Body of pancreas (tissue), 4 donors: ENCODE measurements at regions not wholly inside any gene's neighbourhood (a gene's known extent, or its start where the extent isn't known, plus 50 kb on each side); places are given as distances from the start of the nearest gene placed in this dataset.

Source experiments
- ATAC-seq: fragments of 150-250 bp; one replicate; pipeline ENCODE4 v1.9.1; 2016
- DNase-seq, 4 donors: peaks; one replicate each; pipeline ENCODE4 v3.0.0-alpha.2; 2019
- H3K27ac ChIP-seq, 4 donors: fragments of 200-600 bp; sonication (generic); 1 replicate in 3 of 4; 2 replicates in 1 of 4; pipeline versions ENCODE4 v1.5.1 to v1.6.1; 2016 to 2019; ENCODE audit warnings: mild to moderate bottlenecking in 1 of 4, mixed read lengths in 1 of 4, moderate library complexity in 1 of 4
- H3K27me3 ChIP-seq, 2 donors: fragments of 200-600 bp; sonication (generic); one replicate each; pipeline ENCODE4 v1.6.0; 2016; ENCODE audit warnings: mild to moderate bottlenecking in 1 of 2
- H3K36me3 ChIP-seq, 2 donors: fragments of 200-600 bp; sonication (generic); replicated peaks in 1 of 2; 2 replicates each; pipeline ENCODE4 v1.5.1; 2016; ENCODE audit warnings: low read depth in 2 of 2; ENCODE audit not compliant: insufficient read depth in 1 of 2
- H3K4me1 ChIP-seq: fragments of 200-600 bp; sonication (generic); one replicate; pipeline ENCODE4 v1.6.0; 2016
- H3K4me3 ChIP-seq, 2 donors: fragments of 200-600 bp; sonication (generic); 1 replicate in 1 of 2; 2 replicates in 1 of 2; pipeline ENCODE4 v1.5.1; 2016 to 2019
- H3K9me3 ChIP-seq, 3 donors: fragments of 200-600 bp; sonication (generic); 1 replicate in 2 of 3; 2 replicates in 1 of 3; pipeline ENCODE4 v1.5.1; 2016
- CTCF ChIP-seq, 7 experiments: fragments of 450-650 bp in 4 of 7; fragments of 200-600 bp in 3 of 7; sonication (generic) in 3 of 7; IDR thresholded peaks; one replicate each; pipeline ENCODE4 v1.5.1; 2016 to 2019; ENCODE audit warnings: antibody characterized with exemption in 7 of 7
- POLR2A ChIP-seq, 3 donors: fragments of 450-650 bp; IDR thresholded peaks; one replicate each; pipeline ENCODE4 v1.6.1; 2016; ENCODE audit warnings: antibody characterized with exemption in 3 of 3, mild to moderate bottlenecking in 2 of 3
- WGBS, 2 donors: methylation state at CpG; one replicate each; pipeline ENCODE4 v1.1.5; 2017; 5-methylcytosine and 5-hydroxymethylcytosine counted together
- intact Hi-C: fragments of 100-400 bp; cut with DNase I; formaldehyde crosslinking; loops from one replicate; pipeline ENCODE4 v1.15.1; 2023

- intact Hi-C loops = no loop called here
- TF ChIP-seq CTCF (IDR thresholded peaks at IDR 0.05) (no peak), POLR2A (IDR thresholded peaks at IDR 0.05) (no peak)
- Histone ChIP-seq H3K4me1 (no peaks in the 10 kb centered on the region), H3K4me3 (no peak overlapping the region), H3K9me3 (no peaks in the 10 kb centered on the region), H3K27ac (no peak overlapping the region), H3K36me3 (no peaks in the 10 kb centered on the region), H3K27me3 (no peaks in the 10 kb centered on the region)
- 69 to 74% methylated on average over 10 of the region's 10 CpGs for WGBS, 2 donors
- ATAC-seq (no peak), DNase-seq (no peak)
Observed at GRCh38 chr7:155986497-155987160, 174.4 kb upstream of the SHH start.

GRCh38 chr7:155985518-155986250 is 173.4 kb upstream of the SHH start:
- WGBS, 2 donors = 68 to 72% methylated on average over 8 to 12 of the region's 12 CpGs
- TF ChIP-seq CTCF (IDR thresholded peaks at IDR 0.05) = no peak
- no peak for TF ChIP-seq POLR2A (IDR thresholded peaks at IDR 0.05)
- Histone ChIP-seq H3K36me3 (no peaks in the 10 kb centered on the region), H3K27ac (no peak overlapping the region), H3K4me1 (no peaks in the 10 kb centered on the region), H3K4me3 (no peak overlapping the region), H3K9me3 (no peaks in the 10 kb centered on the region), H3K27me3 (no peaks in the 10 kb centered on the region)
- ATAC-seq = no peak
- no peak for DNase-seq
- intact Hi-C loops = no loop called here

GRCh38 chr7:155984609-155985405 is 172.5 kb upstream of the SHH start:
- whole genome bisulfite sequencing, 2 donors = 70 to 82% methylated on average over 12 to 15 of the region's 15 CpGs
- TF ChIP-seq CTCF (IDR thresholded peaks at IDR 0.05) (no peak), POLR2A (IDR thresholded peaks at IDR 0.05) (no peak)
- no peaks in the 10 kb centered on the region for H3K4me1 ChIP-seq
- H3K4me3 ChIP-seq = no peak overlapping the region
- intact Hi-C loops = no loop called here
- DNase-seq = no peak
- ATAC-seq = no peak
- H3K9me3 ChIP-seq = no peaks in the 10 kb centered on the region
- no peak overlapping the region for H3K27ac ChIP-seq
- no peaks in the 10 kb centered on the region for H3K27me3 ChIP-seq
- H3K36me3 ChIP-seq = no peaks in the 10 kb centered on the region

GRCh38 chr7:155984028-155984580 is 171.8 kb upstream of the SHH start:
- Histone ChIP-seq H3K27me3 (no peaks in the 10 kb centered on the region), H3K36me3 (no peaks in the 10 kb centered on the region), H3K27ac (no peak overlapping the region), H3K9me3 (no peaks in the 10 kb centered on the region), H3K4me1 (no peaks in the 10 kb centered on the region), H3K4me3 (no peak overlapping the region)
- DNase-seq (no peak), ATAC-seq (no peak)
- intact Hi-C loops = no loop called here
- TF ChIP-seq CTCF (IDR thresholded peaks at IDR 0.05) (no peak), POLR2A (IDR thresholded peaks at IDR 0.05) (no peak)
- WGBS, 2 donors = 71 to 74% methylated on average over 9 to 10 of the region's 10 CpGs
